ENCODE measurements at regions not wholly inside any gene's neighbourhood (a gene's known extent, or its start where the extent isn't known, plus 50 kb on each side); places are given as distances from the start of the nearest gene placed in this dataset.

GRCh38 chrX:51798701-51799100, 55.5 kb downstream of the GSPT2 start:
- DNase-seq, result no peak

GRCh38 chrX:51802917-51803688, 59.9 kb downstream of the GSPT2 start:
- peak; percentile 22 to 24 (median 24) for DNase-seq

GRCh38 chrX:51803833-51804232, 60.6 kb downstream of the GSPT2 start:
- DNase-seq, result peak in 1 of 3 donors; percentile 7

- DNase-seq, result no peak
Measured at GRCh38 chrX:51804741-51805140, 61.5 kb downstream of the GSPT2 start.

- no peak for DNase-seq
Measured at GRCh38 chrX:51813886-51814460, 70.7 kb downstream of the GSPT2 start.

- DNase-seq, result peak in 2 of 3 donors; percentile 26 to 55
Measured at GRCh38 chrX:51824061-51824460, 69.4 kb upstream of the MAGED1 start.

- no peak for DNase-seq
Measured at GRCh38 chrX:51825436-51825835, 68.0 kb upstream of the MAGED1 start.

GRCh38 chrX:51834076-51834475, 59.3 kb upstream of the MAGED1 start:
- no peak for DNase-seq

GRCh38 chrX:51836823-51837222, 56.6 kb upstream of the MAGED1 start:
- no peak for DNase-seq

- no peak for DNase-seq
Measured at GRCh38 chrX:51837451-51837850, 56.0 kb upstream of the MAGED1 start.

- no peak for DNase-seq
Measured at GRCh38 chrX:51837921-51838320, 55.5 kb upstream of the MAGED1 start.
